ENCODE measurements at regions not wholly inside any gene's neighbourhood (a gene's known extent, or its start where the extent isn't known, plus 50 kb on each side); places are given as distances from the start of the nearest gene placed in this dataset.
A peak's percentile ranks its signal among the peaks of the same experiment; 100 is the strongest.

DNA sequence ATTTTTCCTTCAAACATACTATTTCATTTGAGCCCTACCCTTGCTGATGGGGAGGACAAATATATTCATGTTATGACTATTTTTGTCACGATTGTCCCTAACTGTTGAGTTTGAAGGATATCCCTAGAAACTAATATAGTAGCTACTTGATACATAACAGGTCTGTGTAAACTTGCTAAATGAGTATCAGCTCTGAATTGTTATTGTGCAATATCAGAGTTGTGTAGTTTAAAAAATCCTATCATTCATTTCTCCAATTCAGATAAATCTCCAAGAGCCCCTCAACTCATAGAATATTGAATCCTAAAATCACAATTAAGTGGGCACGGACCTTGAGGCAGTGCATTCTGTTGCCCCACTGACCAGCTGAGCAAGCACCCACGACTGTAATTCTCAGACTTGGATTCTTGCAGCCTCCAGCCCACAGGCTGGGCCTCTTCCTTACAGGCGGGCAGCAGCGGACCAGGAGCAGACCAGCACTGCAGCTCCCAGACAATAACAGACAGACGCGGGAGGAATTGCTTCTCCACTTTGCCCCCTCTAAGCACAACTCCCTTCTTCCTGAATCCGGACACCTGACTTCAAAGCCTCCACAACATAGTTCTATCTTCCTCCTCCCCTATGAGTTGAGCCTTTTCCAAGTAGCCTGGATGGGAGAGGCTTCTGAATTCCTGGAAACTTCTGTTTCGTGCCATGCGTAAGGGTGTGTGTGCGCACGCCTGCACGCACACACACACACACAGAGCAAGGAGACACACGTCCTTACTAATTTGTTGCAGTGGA is 337.6 kb upstream of the ARGLU1 start:
- no peak for DNase-seq (ENCODE audit: low read depth)

GRCh38 chr13:106899442-106899841 is 331.5 kb upstream of the ARGLU1 start:
- no peak for DNase-seq (ENCODE audit: low read depth)

DNA sequence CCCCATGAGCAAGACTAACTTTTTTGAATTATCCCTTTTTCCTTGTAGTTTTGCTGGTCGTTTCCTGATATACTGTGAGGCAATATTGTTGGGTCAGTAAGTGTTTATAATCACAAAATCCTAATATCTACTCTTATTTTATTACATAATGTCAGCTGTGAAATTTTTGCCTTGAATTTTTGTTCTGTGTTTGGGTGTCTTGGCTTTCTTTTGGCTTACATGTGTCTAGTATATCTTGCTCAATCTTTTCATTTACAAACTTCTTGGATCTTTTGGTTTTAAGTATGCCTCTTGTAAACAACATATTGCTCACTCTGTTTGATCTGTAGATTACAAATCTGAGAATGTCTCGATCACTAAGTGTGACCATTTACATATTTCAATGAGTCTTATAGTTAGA is 330.3 kb upstream of the ARGLU1 start:
- DNase-seq (ENCODE audit: low read depth), result no peak

DNA sequence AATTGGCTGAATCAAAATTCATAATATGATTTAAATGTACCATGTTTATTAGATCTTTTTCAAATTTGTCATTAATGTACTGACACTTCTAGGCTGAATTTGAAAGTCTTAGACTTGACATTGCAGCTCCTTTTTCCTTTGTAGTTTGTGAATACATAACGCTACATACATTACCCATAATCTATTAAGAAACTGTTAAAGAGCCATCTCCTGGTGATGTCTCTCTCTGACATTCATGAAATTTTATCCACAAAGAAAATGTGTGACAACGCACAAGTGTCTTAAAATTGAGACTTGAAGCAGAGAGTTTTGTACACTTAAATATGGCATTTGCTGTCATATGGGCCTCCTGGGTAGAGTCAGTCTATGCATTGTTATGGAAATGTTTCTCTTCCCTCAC is 320.2 kb upstream of the ARGLU1 start:
- no peak for DNase-seq (ENCODE audit: low read depth)

DNA sequence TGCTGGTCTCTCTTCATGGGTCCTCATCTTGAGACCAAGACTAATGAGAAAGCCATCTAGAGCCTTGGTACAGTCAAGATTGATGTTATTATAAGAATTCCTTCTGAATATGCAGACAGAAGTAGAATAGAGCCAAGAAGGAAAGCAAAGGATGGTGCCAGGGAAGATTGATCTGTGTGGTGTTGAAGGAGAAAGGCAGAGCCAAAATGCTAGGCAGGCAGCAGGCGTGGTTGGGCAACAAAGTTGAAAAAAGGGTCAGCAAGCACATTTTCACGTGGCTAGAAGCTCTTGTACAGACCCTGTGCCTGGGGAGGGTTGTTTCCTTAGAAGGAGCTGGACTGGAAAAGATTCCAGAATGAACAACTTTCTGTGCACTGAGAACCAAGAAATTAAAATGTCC is 319.7 kb upstream of the ARGLU1 start:
- DNase-seq (ENCODE audit: low read depth), result no peak

GRCh38 chr13:106883976-106884375 is 316.0 kb upstream of the ARGLU1 start:
- DNase-seq (ENCODE audit: low read depth), result no peak

DNA sequence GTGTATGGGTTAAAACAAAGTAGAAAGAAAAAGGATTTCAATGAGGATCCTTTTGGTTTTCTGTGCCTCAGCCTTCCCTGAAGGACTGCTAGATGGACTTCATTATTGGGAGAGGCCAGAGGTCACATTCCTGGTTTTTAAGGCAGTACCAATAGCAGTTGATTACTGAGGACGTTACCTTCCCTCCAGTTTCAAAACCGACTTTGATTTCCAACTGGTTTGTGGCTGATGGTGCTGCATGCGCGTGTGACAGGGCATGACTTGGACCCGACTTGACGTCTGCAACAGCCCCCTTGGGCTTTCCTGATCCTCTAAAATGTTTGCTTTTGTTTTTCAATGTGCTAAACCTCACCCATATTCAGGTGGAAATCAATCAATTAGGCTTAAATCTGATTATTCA is 314.3 kb upstream of the ARGLU1 start:
- no peak for DNase-seq (ENCODE audit: low read depth)

DNA sequence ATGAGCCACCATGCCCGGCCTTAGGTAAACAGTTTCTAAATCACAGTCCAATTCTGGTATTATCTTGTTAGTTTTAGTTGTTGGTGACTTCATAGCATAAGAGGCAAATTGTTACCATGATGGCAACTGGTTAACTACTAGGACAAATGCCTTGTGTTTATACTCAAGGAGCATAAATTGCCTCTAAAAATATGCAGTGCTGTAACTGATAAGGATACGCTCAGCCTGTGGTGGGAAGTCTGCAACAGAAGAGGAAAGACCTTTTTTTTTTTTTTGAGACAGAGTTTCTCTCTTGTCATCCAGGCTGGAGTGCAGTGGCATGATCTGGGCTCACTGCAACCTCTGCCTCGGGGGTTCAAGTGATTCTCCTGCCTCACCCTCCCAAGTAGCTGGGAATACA is 311.9 kb upstream of the ARGLU1 start:
- no peak for DNase-seq (ENCODE audit: low read depth)

- DNase-seq (ENCODE audit: low read depth), result no peak
These were observed 306.4 kb upstream of the ARGLU1 start for GRCh38 chr13:106874323-106874722.

GRCh38 chr13:106873810-106874209 is 305.9 kb upstream of the ARGLU1 start:
- DNase-seq (ENCODE audit: low read depth), result no peak

DNA sequence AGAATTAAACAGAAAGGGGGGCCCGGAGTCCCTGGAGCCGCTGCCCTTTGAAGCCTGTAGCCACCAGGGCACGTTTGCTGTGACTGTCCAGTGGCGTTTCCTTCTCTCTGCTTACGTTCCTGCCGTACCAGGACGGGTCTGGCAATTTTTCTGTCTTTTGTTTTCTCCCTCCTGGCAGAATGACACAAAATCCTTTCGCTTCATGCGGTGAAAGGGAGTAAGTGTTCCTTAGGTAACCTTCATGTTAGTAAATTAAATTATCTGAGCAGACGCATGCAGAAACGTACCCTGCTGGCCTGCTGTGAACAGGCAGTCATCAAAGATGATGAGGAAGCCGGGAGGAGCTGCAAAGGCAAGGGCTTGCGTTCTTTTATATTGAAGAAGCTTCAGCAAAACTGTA is 299.3 kb upstream of the ARGLU1 start:
- DNase-seq (ENCODE audit: low read depth), result peak; percentile 1

DNA sequence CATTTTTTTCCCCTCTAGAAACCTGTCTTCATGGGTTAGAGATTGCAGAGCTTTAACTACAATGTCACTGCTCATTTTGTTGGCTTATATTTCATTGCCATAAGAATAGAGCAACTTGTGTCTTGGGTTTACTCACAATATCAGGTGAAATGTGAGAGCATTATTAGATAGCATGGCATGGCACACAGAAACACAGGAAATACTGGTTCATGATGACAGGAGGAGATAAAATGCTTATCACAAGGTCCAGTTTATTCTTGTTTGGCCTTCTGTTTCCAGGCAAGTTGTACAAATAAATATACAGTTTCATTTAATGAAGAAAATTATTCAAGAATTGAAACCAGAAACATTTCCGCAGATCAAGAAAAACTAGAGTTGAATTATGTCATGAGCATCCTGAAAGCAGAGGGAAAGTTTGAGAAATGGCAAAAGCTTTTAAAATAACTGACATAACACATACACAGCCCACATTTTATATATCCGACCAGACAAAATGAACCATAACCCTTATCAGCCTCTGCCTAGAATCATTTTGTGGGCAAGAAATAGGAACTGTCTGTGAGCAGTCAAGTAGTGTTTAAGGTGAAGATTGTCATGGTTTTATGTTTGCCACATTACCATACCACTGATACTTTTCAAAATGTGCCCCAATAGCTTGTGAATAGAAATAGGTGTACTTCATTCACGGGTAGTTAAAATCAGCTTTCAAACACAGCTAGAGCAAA is 297.9 kb upstream of the ARGLU1 start:
- DNase-seq (ENCODE audit: low read depth), result no peak

- no peak for DNase-seq (ENCODE audit: low read depth)
These were observed 291.6 kb upstream of the ARGLU1 start for GRCh38 chr13:106859533-106859904.

GRCh38 chr13:106858903-106859532 is 291.1 kb upstream of the ARGLU1 start:
- no peak for DNase-seq (ENCODE audit: low read depth)

DNA sequence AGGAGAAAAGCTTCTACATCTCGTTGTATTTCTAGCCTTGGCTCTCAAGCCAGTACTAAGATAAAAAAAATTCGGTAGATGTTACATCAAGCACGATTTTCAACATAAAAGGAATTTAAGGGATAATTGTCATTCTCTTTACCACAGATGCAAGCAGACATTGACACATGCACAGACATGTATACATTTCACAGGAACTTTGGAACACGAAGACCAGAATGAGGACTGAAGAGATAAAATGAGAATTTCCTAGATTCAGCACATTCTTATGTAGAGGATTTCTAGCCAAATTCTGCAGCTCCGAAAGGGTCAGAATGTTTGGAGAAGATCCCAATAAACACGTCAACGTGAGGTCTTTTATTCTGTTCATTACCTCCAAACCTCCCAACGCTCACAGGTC is 284.5 kb upstream of the ARGLU1 start:
- no peak for DNase-seq (ENCODE audit: low read depth)

DNA sequence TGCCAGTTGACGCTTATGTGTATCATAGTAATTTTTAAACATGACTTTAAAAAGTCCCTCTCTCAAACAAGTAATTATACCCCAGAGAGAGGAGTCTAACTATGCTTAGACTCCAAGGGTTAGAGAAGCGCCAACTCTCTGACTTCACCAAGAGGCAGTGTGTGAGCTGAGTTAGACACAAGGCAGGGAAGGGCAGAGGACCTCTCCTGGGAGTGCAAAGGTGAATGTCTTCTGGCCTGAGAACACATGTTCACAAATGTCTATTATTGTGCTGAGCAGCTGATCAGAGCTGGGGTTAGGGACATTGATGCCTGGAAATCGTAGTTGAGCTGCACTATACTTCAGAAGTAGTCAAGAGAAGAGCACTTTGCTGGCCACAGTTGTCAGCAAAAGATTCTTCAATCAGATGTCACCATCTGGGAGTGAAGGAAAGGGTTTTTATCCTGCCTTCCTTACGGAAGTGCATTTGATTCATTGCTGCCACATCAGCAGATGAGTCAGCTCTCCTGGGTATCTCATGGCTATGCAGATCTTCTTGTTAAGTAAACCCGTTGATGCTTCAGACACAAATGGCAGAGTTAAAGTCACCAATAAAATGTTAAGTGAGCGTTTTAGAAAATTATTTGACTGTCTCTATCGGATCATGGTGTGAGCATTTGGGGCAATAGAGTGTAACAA is 283.2 kb upstream of the ARGLU1 start:
- DNase-seq (ENCODE audit: low read depth), result no peak

DNA sequence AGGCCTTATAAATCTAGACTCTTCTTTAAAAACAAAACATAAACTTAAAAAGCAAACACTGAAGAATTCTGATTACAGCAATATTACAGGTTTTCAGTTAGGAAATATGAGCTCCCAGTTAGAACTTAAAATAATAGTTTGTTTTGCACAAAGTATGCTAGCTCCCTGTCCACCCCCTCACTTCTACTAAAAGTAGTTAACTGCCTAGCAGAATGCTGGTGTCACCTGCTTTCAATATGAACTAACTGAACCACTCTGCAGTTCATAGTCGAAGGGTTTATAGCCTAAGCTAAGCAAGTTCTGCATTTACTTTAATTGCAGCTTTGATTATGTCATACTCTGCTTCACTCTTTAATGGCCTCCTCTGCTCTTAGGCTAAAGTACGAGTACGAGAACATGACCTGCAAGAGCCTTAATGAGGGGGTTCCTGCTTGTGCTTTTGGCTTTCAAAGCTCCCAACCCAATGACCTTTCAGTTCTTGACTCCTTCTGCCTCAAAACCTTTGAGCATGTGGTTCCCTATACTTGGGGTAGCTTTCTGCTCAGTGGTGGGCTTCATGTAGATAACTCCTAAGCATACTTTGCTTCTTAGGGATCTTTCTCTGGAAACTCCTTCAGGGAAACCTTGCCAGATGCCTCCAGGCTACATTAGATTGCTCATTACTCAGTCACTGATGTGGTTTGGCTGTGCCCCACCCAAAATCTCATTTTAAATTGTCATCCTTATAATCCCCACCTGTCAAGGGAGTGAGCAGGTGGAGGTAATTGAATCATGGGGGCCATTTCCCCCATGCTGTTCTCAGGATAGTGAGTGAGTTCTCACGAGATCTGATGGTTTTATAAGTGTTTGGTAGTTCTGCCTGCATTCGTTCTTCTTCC is 278.9 kb upstream of the ARGLU1 start:
- DNase-seq (ENCODE audit: low read depth), result no peak

- DNase-seq (ENCODE audit: low read depth), result no peak
These were observed 268.4 kb upstream of the ARGLU1 start for GRCh38 chr13:106836186-106836802.

DNA sequence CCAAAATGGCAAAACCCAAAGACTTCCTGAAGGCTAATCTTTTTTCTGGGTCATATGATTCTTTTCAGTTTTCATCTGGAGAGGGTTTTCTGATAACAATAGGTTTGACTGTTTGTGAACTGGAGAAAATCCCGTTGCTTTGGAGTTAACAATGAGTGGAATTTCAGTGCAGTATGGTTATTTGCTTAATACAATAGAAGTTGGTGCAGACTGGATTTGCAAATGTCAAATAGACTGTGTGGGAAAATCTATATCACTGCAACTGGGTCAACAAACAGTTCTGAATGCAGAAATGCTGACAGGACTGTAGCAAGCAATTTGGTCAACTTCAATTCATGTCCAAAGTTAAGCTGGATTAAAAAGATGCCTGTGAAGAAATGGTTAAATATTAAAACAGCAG is 267.5 kb upstream of the ARGLU1 start:
- no peak for DNase-seq (ENCODE audit: low read depth)

- no peak for DNase-seq (ENCODE audit: low read depth)
These were observed 254.0 kb upstream of the ARGLU1 start for GRCh38 chr13:106821979-106822378.

All from LHCN-M2 (cell line).